Stimulated activated CD8-positive, alpha-beta memory T cell treated with anti-CD3 and anti-CD28 coated beads, Interleukin-7, amount 100 ng/mL, for 48 hours (primary cell): ENCODE measurements at regions not wholly inside any gene's neighbourhood (a gene's known extent, or its start where the extent isn't known, plus 50 kb on each side); places are given as distances from the start of the nearest gene placed in this dataset.
A peak's percentile ranks its signal among the peaks of the same experiment; 100 is the strongest.

Source experiments
- DNase-seq, 2 donors: peaks; one replicate each; pipeline ENCODE4 v3.0.0-alpha.2; 2020; ENCODE audit warnings: low read depth in 1 of 2; ENCODE audit errors: extremely low read depth in 1 of 2

DNA sequence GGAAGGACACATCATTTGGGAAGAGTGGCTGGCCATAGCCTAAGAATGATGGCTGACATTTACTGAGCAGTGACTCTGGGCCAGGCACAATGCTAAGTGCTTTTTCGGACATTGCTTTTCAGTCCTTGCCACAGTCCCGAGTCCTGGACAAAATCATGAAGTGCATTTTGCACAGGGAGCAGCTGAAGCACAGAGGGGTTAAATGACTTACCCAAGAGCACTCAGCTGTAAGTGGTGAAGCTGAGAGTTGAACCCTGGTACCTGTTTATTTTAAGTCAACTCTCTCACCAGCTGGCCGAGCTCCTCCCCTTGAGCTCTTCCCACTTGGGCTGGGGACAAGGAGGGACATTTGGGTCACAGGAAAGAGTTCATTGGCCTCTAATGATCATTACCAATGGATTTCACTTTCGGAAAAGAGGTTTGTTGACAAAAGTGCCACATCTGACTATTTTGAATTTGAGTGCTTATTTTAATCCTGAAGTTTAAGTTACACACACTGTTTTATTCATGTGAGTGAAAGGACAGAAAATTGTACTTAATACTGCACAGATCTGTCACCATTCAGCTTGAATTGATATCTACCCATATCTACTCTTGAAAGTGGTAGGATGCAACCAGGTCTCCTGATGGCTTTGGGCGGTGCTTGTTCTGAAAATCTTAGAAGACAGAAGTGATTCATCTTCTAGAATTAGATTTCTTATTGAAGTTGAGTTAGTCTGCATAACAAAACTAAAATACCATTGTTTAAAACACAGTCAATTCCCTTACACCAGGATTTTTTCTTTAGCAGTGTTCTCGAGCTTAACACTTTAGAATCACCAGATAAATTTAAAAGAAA, 368.7 kb upstream of the PROK2 start:
- no peak for DNase-seq

DNA sequence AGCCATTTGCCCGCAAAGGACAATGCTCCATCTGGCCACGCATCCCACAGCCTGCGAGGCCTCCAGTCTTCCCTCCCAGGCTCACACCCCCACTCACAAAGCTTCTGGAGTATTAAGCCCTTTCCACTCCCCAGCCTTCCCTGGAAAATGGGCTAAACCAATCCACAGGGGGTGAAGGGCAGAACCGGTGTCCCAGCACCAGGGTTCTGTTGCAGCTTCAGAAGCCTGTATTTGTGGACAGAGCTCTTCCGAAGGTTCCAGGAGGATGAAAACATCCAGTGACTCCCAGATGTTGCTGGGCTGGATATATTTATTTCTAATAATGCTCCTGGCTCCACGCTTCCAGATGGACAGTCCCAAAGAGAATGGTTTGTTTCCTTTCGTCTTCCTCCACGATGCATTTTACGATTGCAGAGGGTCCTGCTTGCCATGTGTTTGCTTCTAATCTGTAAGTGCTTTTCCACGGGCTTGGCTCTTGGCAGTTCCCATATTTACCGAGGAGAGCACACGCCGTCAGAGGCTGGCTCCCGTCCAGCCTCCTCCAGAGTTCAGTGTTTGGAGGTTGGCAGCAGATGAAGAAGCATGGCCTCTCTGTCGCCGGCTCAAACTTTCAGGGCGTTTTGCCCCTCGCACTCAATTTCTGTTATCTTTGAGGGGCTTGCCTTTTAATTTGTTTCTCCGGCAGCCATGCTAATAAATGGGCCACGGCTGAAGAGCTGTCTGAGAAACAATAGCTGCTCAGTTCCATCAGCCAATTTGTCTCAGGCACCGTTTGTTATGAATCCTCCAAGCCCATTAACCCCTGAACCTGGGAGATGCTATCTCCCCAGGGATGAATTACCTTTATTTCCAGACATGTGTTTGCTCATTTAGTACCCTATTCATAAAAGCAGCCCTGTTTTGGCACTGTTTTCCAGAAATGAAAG, 367.9 kb upstream of the PROK2 start:
- no peak for DNase-seq

DNA sequence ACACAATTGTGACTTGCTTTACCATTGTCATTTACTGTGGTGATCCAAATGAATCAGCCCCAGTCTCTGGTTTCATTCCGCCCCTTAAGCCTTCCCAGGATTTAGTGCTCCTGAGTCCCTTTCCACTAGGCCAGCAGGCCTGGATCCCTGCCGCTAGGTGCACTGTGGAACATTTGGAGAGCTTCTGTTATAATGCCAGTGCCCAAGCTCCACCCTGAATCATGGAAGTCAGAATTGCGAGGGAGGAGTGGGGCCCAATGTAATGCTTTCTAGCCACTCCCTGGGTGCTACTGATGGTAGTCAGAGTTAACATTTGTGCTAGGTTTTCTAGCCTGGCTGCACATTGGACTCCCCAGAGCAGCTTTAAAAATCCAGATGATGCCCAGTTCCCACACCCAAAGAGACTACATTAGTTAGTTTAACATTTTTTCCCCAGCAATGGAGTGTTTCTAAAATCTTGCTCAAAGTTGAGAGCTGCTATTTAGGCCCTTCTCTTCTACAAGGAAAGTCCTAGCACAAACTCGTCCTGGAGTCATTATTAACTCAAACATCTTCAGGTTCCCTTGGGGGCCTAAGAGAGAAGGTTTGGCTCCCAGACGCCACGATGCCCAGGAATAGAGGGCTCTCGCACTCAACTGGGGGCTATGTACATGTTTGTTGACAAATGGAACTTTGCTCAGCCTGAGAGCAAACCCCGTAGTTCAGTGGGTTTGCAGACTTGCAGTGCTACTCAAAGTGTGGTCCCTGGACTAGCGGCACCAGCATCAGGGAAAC, 366.7 kb upstream of the PROK2 start:
- no peak for DNase-seq

DNA sequence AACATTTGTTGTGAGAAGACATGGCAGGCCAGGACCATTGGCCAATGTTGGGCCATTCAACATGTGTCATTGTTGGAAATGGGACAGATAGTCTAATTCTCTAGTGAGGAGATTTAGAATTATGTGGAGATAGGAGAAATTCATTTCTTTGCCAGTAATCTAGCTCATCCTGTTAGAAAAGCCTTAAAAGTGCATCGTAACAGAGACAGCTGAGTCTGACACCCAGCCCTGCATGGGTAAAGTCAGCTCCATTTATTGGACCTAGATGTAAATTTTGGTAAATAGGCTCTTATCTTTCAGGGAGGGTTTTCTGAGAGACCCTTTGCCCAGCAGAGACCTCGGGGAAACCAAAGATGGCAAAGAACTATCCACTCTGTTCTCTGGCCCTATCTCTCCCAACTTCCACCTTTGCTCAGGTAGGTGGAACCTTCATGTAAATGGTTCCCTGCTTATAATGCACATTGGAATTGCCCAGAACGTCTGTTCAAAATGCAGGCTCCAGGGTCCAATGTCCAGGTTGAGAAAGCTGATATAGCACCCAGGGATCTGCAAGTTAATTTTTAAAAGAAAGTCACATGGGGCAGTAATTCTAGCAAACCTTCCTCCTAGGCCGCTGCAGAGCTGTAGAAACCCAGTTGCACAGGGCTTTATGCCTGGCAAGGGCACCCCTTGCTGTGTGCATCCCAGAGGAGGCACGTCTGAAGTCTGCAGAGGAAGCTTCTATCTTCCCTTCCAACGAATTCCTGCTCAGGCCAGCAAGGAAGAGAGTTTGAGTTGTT, 365.9 kb upstream of the PROK2 start:
- DNase-seq, result no peak

DNA sequence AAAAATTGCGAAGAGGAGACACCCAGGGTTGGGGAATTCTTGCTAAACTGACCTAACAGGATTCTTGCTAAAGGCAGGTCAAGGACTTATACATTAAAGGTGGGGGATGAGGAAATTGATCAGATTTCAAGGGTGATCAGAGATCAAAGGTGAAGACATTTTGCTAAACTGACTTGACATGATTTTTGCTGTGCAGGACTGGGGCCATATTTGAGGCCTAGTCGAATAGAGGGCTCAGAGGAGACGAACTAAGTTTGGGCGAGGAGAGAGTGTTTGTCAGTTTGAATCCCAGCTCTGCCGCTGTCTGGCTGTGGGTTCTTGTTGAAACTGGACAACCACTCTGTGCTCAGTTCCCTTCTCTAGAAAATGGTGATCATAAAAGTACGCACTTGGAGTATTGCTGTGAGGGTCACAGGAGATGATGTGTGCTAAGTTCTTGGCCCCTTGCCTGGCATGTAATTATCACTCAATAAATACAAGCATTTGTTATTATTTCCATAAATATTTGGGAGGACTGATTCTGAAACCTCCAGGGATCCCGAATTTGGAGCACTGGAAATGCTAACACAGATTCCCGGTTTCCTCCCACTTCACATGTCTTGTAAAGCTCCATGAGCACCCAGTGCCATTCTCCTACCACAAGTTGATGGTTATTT, 364.8 kb upstream of the PROK2 start:
- DNase-seq, result no peak

DNA sequence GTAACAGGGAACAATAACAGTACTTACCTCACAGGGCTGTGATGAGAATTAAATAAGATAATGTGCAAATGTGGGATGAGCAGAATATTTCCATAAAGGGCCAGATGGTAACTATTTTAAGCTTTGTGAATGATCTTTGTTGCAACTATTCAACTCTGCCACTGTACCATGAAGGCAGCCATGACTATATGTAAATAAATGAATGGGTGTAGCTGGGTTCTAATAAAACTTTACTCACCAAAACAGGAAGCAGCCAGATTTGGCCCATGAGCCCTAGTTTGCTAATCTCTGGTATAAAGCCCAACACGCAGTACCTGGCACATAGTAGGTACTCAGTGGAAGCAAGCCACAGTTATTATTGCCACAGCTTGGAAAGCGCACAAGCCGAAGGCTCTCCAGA, 362.7 kb upstream of the PROK2 start:
- DNase-seq, result no peak

DNA sequence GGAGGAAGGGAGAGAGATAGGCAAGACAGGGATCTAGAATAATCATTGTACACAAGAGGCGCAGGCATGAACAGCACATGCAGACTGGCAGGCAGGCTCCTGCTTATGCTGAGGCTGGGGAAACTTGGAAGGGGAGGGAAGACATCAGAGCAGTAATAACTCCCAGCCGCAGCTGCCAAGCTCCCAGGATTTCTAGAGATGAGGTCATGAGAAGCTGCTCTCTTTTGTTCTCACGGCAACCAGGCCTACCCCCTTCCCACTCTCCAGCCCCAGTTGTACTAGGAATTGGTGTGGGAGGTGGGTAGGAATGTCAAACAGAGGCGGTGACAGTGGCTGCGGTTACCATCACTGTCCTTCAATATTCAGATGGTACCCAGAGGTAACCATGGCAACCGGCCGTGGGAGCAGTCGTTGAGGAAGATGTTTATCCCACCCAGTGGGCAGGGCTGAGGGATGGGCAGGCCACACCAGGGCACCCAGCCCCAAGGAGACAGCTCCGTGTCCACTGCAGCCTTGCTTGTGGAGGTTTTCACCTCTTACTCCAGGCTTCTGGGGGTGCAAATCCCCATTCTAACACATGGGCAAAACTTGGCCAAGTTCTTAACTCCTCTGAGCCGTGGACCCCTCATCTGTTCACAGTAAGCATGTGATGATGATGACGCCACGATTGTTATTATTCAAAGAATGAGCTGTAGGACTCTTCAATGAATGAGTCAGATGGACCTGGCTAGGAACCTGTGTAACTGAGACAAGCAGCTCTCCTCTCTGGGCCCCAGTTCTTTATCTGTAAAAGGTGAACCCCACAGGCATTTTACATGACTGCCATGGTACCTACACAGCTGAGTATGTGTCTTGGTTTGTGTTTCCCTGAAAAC, 360.8 kb upstream of the PROK2 start:
- no peak for DNase-seq

DNA sequence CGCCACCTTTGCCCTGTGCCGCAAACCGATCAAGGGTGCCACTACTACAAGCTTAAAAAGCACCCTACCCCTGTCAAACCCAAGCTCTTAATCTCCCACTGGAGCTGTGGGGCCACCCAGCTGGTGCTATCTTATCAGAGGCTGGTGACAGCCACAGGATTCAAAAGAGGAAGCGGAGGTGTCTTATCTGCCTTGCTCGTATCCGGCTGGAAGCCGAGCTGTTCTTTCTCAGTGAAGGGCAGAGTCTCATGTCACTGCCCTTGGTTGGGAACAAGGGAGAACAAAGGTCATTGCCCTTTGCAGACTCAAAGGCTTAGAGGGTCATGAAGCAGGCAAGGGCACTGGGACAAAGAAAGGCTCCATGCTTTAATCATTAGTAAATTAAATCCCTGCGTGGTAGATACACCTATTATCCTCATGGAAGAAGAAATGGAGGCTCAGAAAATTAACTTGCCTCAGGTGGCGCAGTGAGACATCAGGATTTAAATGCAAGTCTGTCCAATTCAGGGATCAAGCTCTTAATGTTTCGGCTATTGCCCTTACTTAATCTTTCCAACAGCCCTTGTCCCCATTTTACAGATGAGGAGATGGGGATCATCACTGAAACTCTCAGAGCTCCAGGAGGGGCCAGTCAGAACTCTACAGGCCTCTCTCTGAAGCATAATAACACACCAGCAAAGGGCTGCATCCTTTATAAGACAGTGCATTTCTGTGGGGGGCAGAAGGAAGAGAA, 360.0 kb upstream of the PROK2 start:
- DNase-seq, result no peak

DNA sequence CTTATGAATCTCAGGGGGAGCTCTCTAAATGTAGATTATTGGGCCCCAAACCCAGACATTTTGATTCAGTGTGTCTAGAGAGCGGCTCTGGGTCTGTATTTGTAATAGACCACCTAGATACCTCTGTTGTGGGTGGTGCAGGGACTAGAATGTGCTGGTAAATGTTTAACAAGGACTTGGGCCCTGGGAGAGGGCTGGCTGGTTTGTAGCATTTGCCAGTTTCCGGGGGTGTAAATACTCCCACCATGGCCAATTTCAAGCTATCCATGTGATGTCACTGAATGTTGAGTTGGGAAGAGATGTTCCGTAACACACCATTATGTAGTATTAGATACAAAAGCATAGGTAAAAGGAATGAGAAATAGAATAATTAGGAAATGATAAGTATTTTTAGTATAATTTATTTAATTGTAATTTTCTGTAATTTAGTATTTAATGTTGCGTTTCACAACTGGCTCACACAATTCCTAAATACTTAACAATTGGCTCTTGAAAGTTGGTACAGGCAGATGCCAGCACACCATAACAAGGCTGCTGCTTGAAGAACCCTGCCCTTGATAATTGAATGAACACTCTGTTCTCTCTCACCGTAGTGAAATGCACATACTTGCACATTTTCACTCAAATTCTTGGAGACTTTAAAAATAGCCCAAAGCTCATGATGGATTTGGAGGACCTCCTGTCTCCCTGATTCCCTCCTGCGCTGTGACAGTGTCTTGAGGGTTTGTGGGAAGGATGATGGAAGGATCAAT, 359.2 kb upstream of the PROK2 start:
- DNase-seq, result no peak

DNA sequence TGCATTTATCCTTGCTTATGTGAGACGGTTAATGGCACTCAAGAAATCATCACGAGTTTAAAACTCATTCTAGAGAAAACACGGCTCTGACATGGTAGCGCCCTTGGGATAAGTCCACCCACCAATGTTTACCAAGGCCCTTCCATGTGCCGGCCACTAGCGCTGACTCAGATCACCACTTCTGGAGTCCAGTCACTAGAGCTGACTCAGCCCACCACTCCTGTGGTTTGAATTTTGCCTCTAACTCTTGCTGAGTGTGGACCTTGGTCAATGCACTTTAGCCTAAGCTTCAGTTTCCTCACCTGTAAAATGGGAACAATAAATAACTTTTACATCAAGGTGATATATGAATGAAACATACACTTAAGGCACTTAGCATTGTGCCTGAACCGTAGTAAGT, 358.4 kb upstream of the PROK2 start:
- DNase-seq, result no peak

DNA sequence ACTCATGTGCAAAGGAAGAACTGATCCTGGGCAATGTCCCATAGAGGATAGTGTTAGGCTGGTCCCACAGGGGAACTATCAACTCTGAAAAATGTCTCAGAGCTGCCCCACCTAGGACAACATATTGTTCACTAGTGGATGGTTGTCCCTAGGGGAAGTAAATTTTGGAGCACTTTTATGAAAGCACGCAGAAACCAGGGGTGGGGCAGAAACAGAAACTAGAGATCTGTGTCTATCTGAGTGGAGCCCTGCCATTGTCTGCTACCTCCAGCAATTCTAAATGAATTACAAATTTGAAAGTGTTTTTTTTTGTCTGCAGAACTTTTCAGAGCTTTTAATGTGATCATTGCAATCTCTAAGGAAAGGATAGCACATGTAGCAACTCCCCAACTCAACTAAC, 357.1 kb upstream of the PROK2 start:
- no peak for DNase-seq

DNA sequence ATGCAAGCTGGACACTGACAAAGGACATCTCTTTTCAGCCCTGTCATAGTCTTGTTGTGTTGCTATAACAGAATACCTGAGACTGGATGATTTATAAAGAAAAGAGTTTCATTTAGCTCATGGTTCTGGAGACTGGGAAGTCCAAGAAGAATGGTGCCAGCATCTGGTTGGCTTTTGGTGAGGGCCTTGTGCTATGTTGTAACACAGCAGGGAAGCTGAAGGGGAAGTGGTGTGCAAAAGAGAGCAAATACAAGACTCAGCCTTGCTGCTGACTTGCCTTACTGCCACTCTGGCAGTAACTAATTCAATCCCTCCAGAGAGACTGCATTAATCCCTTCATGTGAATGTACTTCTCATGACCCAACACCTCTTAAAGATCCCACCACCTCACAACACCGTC, 356.3 kb upstream of the PROK2 start:
- DNase-seq, result no peak

DNA sequence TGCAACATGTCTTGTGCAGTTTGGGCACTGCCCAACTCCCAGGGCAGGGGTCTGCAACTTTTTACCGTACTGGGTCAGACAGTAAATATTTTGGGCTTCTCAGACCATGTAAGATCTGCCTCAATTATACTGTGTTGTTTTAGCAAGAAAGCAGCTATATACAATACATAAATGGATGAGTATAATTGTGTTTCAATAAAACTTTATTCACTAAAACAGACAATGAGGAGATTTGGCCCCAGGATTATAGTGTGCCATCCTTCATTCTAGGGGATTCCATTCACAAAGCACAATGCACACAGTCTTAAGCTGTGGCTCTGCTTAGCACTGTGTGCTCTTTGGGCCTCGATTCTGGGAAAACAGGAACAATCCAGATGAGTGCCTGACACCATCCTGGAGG, 354.4 kb upstream of the PROK2 start:
- DNase-seq, result no peak

DNA sequence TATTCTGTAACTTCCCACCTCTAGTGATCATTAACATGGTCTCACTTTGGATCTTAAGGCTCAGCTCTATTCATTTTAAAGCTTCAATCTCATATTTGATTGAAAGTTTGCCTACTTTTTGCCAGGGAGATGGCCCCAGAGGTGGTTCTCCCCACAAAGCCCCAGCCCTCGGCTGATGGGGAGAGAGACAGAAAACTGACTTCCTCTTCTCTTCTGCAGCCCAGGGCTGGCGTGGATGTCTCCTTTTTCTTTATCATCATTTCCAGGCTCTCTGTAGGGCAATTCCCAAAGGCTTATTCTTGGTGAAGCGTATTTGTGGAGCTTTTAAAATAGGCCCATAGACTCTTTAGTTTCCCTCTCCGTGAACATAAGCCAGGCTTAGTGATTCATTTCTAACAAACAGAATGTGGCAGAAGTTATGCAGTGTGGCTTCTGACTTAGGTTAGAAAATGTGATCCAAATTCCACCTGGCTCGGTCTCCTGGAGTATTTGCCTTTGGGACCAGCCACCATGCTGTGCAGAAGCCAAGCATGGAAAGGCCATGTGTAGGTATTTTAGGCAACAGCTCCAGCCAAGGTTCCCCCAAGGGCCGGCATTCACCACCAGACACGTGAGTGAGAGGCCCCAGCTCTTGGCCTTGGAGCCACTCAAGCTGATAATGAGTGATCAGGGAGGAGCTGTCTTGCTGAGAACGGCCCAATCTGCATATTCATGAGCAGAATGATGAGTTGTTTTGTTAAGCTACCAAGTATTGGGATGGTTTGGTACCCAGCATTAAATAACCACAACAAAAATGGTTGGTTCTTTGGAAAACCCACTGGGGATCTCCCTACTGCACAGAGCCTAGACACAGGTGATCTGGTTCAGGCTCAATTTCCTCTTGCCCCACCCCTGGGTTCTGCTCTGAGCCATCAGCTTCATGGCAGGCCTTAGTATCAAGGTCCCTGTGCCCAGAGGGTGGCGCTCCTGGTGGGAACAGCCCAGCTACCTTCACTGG, 353.2 kb upstream of the PROK2 start:
- peak in 1 of 2 donors; percentile 41 for DNase-seq

DNA sequence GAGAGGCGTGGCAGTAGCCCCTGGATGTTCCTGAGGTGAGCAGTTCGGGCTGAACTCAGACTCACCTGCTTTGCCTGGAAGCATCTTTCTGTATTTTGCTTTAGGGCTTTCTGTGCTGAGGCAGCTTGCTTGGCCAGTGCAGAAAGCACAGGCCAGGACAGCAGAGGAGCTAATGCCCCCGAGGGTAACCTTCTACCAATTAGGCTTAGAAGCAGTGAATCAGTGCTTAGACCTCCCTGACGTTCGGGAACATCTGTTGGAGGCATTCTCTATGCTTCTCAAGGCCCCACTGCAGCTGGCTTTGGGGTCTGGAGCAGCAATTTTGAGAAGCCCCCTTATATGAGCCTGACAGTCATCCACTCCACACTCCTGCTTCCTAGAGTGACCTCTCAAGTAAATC, 350.7 kb upstream of the PROK2 start:
- no peak for DNase-seq

DNA sequence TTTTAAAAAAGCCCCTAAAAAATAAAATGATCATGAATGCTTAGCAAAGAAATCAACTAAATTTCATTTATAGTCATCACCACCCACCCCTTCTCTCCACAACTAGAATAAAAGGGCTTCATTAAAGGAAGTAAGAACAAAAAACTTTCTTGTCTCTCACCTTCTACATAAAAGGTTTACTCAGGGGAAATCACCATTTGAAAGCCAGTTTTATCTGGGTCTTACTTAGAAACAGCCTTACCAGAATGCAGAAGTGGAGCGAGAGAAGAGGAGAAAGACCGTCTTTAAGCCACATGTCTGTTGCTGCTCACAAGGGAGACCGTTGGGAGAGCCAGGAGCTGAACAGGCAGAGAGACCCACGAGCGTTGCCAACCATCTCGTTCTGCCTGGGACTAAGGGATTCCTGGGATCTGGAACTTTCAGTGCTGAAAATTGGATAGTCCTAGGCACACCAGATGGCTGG, 350.1 kb upstream of the PROK2 start:
- no peak for DNase-seq
